ENCODE measurements at regions not wholly inside any gene's neighbourhood (a gene's known extent, or its start where the extent isn't known, plus 50 kb on each side); places are given as distances from the start of the nearest gene placed in this dataset.
A peak's percentile ranks its signal among the peaks of the same experiment; 100 is the strongest.

DNA sequence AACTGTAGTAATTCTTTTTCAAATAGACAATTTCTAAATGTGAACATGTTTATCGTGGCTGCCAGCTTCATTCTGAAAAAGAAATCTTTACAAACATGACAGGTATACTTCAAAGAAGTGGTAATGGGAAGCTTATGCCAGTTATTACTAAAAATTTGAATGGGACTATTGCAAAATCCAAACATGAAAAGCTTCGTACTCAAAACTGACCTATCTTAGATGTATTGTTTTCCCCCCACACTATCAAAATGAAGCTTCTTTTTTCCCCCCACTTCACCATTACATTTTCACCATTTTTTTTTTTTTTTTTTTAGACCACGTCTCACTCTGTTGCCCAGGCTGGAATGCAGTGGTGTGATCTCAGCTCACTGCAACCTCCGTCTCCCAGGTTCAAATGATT lies 50.4 kb upstream of the SERTAD2 start:
- DNase-seq, result no peak

DNA sequence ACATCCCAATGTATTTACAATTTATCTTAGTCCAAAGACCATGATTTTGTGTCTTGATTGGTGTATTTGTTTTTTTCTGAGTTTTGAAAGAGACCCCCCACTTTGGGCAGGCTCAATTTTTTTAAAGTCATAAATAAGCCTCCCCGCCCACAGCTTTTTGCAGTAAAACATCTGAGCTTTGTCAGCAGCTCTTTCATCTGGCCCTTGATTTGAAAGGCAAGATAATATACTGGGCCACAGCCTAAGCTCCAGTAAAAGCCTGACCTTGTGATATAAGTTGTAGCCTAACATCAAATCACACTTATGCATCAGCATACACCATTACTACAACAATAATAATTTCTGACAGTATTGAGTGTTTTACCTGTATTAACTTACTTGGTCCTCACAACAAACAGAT lies 51.3 kb upstream of the SERTAD2 start:
- no peak for DNase-seq

DNA sequence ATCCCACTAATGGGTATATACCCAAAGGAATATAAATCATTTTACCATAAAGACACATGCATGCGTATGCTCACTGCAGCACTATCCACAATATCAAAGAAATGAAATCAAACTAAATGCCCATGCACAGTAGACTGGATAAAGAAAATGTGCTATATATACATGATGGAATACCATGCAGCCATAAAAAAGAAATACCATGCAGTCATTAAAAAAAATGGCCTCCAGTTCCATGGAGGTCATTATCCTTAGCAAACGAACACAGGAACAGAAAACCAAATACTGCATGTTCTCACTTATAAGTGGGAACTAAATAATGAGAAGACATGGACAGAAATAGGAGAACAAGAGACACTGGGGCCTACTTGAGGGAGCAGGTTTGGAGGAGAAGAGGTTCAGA lies 53.6 kb upstream of the SERTAD2 start:
- DNase-seq, result no peak

DNA sequence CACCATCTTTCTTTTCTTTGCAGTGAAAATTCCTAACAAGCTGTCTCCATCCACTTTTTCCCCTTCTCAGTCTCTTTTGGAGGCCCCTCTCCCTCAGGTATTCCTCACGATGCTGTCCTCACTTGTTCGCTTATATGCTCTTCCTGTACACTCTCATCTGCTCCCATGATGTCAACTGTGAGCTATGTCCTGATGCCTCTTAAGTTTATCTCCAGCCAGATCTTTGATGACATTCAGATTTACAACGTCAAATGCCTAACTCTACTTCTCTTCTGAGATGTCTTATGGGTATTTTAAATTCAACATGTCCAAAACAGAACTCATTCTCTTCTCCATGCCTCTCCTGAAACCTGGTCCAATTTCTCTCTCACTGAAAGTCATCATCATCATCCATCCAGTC lies 55.1 kb upstream of the SERTAD2 start:
- DNase-seq, result no peak

DNA sequence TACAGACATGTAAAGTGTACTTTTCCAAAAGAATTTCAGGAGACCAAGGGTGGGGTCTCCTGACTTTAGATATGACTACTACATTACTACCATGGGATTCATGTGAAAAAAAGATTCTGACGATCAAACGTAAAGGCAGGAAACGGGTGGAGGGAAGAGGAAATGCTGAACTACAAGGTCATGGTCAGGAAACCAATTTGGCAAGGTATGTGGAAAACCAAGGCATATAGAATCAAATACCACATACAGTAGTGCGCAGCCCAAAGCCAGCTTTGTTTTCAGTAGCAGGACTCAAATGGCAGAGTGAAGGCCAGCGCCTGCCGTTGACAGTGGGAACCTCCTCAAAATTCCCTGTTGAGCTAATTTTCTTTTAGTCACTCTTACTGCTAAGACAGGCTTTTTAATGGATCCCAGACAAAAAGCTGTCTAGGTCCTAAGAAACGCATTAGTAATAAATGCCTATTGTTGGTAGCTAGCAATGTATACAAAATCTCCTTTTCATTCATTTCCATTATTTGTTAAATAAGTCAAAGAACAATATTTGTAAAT lies 57.6 kb upstream of the SERTAD2 start:
- DNase-seq, result no peak

DNA sequence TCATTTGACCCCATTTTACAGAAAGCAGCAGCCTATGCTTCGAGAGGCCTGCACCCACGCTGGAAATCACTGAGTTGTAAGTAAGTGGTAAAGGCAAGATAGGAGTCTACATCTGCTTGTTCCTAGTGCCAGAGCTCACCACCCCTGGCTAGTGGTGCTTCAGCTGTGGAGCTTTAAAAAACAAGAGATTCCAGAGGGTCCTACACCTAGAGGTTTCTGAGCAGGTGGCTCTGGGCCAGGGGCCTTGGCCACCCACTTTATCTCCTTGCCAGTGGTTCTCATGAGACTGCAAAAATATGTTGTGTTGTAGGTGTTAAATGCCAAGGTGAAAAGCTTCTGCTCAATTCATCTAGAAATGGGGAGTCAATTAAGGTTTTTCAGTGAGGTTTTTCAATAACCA lies 60.0 kb upstream of the SERTAD2 start:
- DNase-seq, result no peak

DNA sequence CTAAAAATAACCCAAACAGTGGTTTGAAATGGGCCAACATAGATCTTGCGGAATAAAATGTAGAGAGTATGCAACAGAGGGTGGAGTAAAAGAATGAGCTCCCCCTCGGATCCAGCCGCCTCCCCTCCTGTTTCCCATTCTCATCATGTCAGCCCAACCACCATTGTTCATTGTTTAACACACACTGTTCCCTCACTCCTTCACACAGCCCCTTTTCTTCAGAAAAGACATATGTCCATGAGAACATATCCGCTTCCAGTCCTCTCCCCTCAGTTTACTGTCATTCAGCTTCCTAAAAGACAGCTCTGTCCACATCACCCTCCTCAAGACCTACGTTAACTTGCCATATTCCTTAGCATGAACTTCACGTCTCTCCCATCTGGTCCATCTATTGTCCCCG lies 62.9 kb upstream of the SERTAD2 start:
- no peak for DNase-seq

DNA sequence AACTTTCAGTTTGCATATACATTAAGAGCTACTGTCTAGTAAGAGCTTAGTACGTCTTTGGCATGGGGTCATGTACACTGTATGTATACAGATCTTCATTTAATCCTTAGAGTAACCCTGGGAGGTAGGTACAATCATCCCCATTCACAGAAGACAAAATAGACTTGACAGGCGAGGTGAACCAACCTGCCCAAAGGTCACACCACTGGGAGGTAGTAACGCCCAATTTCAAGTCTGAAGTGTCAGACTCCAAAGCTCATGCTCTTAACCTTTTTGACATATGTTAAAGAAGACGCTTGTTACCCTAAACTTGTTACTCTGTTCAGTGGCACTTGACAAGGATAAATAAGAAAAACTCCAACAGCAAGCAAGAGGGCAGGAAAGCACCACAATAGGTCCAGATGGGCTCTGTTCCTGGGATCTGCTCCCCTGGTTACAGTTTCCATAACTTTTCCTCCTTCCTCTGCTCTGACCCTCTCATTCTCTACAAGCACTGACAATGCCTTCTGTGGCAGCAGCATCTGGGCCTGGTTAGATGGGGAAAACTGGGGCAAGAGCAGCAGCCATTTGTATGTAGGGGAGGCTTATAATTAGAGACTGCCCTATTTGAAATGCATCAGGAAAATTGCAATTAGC lies 64.7 kb upstream of the SERTAD2 start:
- DNase-seq, result no peak

DNA sequence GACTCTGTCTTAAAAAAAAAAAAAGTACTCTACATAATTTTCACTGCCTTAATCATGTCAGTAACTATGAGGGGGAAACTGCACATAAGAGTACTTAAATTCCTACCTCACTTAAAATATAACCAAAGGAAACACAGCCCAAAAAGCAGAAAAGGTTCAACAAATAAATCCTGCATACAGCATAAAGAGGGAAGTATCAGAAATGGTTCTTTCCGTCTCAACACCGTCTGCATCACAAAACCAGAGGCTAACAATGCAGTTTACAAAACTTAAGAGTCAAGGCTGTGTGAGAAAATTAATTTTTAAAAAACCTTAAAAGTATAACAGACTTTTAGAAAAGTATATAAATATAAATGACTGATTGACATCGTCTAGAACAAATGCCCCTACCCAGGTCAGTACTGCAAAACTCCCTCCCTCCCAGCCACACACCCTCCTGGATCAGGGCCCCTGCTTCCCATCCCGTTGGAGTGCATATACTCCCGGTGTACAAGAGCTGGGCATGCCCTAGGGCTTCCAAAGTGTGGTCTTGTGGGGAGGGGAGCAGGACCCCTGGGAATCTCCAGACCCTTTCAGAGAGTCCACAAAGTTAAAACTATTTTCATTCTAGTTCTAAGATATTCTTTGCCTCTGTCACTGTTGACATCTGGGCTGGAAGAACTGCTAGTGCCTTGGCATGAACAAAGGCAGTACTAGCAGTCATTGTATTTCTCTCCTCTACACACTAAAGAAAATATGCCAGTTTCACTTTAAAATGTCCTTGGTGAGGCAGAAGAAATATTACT lies 67.0 kb upstream of the SERTAD2 start:
- no peak for DNase-seq

DNA sequence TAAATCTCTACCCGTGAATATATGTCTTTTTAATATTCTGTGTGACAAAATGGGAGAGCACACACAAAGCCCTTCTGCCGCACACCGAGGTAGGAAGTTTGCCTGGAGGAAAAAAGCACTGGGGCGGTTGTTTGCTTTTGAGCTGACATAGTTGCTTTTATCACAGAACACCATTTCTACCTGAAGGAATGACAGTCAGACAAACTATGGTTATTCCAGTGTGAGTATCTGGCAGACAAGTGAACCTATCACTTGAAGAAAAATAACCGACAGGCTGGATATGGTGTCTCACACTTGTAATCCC lies 67.6 kb upstream of the SERTAD2 start:
- DNase-seq, result no peak

DNA sequence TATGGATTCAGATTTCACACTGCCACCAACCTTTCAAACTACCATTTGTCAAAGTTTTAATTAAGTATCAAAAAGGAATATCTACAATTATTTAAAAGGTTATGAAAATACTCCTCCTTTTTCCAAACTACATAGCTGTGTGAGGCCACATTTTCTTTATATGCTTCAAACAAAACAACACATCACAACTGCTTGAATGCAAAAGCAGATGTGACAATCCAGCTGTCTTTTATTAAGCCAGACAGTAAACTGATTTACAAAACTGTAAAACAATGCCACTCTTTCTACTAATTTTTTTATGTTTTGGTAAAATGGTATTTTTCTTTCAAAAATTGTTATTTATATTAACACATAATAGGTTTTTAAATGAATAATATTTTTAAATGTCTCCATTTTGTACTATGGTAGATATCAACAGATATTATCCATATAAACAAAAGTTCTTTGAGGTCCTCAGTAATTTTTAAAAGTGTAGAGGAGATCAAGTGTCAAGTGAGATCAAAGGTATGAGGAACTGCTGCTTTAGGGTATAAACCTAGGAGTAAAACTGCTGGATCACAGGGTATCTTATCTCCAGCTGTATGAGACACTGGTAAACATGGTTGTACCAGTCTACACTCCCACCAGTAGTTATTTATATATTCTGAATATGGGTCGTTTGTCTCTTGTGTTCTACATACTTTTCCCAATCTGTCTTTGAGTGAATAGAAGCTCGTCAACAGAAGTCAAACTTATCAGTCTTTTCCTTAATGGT lies 68.8 kb upstream of the SERTAD2 start:
- no peak for DNase-seq

DNA sequence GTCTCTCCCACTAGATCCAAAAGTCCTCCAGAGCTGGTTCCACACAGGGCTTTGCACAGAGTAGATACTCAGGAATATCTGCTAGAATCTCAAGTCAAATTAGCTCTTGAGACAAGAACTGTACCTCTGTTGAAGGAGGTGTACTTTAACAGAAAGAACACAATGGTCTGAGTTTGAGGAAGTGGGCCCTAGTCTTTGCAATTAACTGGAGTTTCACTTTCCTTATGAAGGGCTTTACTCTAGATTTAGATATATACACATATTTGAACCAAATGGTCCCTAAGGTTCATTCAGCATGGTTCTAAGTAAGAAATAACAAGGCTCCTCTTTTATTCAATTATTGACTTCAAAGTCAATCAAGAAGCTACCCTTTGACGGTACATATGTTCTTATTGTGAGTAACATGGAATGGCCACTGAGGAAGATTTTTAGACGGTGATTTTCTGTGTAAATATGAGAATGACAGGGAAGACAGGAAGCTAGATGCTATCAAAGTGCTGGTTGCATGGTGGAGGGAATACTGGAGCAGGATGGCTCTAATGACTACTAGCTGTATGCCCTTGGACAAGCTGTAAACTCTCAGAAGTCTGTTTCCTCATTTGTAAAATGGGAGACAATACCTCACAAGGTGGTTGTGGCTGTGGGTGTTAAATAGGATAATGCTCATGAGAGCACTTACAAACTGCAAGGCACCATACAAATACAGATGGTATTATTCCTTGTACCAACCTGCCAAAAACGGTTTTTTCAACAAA lies 73.5 kb upstream of the SERTAD2 start:
- no peak for DNase-seq

DNA sequence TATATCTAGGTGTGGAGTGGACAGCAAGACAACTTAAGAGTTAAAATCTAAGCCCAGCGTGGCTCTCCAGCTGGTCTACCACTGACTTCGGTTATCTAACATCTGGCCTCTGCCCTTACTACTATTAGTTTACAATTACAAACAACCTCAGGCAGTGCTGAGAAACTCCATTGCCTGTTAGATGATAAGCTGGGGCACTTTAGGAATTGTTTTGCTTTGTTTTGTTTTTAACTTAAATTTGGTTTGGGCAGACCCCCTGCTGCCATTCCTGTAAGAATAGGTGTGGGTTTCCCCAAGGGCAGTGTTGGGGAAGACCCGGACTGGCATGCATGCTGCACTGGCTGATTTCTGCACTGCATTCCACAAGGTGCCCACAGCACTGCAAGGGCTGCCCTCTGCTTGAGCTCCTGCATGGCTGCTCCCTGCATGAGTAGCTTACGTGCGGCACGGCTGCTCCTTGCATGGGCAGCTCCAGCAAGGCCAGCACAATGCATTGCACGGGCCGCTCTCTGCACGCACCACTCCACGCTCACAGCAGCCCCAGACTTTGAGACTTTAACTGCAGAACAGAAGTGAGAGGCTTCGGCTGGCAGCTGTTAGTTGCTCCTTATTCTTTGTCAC lies 74.2 kb upstream of the SERTAD2 start:
- DNase-seq, result no peak

DNA sequence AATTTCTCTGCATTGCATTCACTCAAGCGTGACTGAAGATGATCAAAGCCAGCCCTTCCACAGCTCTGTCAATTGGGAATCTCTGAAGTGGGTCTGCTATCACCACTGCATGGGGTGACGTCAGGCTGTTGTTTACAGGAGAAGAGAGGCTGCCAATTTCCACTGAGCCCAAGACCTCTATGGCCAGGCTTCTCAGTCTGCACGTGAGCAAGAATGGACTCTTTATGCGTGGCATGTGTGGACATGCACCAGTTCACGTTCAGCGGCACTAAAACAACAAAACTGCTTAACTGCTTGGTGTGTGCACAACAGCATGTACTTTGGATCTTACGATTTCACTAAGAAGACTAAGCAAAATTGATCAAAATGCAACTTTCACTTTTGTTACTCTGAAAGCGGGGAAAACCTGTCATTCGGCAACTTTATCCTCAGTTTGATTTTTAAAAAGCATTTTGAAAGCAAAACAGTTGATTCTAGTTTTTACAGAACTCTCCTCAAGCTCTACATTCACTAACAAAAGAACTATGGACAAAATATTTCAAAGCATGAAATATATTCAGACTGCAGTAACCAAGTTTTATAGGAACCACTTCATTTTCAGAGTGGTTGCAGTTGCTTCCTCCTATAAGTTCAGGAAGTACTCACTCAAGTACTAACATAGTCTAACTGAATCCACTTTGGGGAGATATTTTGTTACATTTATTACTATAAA lies 77.0 kb upstream of the SERTAD2 start:
- peak; percentile 39 to 80 for DNase-seq

DNA sequence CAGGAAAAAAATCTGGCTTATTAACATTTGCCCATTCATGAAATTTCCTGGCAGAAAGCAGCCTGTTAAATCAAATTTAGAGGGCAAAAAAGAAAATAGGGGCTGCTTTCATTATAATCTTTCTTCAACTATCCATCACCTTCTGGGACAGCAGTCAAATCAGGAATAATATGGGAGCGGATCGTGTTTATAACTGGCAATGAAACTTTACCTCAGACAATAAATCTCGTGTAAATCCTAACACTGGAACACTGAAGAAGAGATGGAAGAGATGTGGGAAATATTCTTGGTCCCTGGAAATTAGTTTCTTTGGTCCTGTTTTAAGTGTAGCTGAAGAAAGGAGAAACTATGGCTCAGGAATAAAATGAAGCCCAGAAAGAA lies 77.5 kb upstream of the SERTAD2 start:
- no peak for DNase-seq

DNA sequence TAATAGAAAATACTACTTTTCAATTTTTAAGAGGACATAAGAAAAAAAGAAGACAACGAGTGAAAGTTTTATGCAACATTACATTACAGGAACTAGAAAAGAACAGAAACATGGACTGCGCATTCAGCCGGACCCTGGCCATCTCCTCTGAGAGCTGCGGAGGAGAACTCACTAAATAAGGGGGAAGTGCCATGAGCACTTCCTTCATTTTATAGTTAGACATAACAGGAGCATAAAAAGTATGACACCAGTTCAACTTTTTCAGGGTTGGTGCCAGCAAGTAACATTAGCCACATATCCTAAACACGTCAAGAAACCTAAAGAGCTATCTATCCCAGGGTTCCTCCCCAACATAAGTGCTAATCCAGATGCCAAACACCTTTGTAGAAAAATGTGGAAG lies 78.0 kb upstream of the SERTAD2 start:
- no peak for DNase-seq

DNA sequence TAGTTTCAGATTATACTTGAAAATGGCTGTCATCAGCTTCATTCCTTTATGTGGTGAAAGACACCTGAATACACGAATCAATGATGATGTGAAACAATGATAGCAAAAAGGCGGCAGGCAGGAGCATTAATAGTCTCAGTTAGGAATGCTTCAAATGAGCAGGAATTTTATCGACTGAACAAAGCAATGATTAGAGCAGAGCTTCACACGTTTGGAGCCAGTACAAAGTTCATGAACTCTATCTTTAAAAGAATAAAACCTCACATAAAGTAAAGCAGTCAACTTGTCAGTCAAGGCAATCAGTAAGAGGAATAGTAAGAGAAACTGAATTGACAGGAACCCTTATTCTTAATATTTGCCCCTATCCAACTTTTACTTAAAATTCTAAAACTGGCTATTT lies 78.4 kb upstream of the SERTAD2 start:
- no peak for DNase-seq

DNA sequence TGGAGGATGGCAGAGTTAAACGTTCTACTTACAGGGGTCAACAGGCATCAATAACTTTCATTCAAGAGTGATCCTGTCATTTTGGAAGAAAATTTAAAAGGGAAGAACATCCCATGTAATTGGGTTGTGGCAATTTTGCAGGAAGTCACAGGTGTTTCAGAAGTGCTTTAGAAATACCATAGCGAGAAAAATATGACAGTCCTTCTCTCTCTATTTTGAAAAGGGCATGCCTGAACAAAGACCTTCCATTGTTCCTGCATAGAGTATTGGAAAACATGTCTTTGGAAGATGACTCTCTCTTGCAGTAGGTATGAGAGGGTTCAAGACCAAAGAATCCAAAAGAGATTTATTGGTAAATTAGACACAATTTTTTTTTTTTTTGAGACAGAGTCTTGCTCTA lies 81.8 kb upstream of the SERTAD2 start:
- no peak for DNase-seq

DNA sequence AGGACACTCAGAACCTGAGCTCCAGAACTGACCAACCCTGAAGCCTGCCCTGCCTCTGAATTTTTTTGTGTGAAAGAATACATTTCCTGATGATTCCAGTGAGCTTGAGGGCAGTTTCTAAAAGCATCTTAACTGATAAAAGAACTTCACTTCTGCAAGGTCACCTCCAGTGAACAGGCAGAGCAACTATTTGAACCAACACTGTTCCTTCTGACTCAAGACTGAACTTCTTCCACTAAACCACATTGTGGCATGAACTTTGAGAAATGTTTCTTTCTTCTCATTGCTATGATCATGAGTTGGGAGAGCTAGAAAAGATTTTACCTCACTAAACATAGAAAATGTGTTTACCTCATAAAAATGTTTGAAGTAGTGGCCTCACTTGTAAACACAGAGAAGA lies 83.8 kb upstream of the SERTAD2 start:
- DNase-seq, result no peak

DNA sequence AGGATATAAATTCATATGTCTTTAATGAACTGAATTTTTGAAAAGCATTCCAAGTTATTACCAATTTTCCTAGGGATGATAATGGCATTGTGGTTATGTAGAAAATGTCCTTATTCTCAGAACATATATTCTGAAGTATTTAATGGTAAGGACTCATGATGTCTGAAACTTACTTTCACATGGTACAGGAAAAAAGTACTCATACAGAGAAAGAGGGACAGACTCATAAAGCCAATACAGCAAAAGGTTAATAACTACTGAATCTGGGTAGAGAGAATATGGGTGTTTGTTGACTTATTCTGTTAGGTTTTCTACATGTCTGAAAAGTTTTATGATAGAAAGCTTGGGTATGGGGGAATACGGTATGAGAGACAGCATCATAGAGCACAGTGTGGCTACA lies 84.3 kb upstream of the SERTAD2 start:
- no peak for DNase-seq

DNA sequence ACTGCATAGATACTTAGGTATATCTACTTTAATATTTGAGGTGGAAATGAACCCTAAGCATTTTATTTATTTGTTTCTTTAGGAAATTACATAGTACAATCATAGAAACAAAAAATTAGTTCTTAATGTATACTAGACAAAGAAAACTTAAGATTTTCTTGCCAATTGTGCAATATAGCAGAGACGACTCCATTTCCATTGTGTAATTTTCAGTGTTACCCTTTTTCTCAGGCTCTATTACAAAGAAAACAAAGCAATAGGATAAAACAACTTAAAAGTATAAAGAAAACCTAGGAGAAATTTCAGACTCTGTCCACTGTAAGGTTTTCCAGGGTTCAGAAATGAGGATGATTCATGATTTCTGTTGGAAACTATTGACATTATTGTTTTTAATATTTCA lies 89.0 kb upstream of the SERTAD2 start:
- DNase-seq, result no peak

DNA sequence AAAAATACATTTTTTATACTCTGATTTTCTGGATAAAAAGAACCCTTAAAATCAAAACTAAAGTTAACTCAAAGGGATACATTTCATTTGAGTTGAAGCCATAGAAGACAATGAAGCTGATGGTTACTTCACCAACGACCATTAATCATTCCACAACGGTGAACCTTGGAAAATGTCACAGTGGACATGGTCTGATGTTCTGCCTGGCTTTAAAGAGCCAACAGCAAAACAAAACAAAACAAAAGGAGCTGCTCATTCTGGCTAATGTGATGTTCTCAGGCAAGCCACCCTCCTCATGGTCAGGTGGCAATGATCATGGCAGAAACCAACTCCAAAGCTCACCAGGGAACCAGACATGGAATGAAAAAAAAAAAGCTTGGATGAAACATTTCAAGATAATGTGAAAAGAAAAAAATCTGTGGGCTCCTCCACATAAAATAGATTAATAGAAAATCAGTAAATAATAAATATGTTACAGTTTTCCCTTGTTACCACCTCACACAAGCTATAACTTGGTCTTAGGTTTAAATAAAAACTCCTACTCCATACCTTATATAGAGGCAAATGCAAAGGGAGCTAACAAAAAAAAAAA lies 90.1 kb upstream of the SERTAD2 start:
- DNase-seq, result no peak
